Spinal cord (tissue), 9 donors: ENCODE measurements at regions not wholly inside any gene's neighbourhood (a gene's known extent, or its start where the extent isn't known, plus 50 kb on each side); places are given as distances from the start of the nearest gene placed in this dataset.
"Not testable (repeated sequence)": the region's sequence is repeated elsewhere in the genome, so short reads cannot be mapped to it uniquely, and the experiment has no call there.

ENCODE experiments used
- DNase-seq, 6 donors: peaks; one replicate each; pipeline versions ENCODE4 v3.0.0 to v3.0.0-alpha.2; 2013 to 2015; ENCODE audit warnings: low spot score in 6 of 6, low read depth in 4 of 6
- H3K27ac ChIP-seq: one replicate; pipeline ENCODE4 v1.5.1; 2013; ENCODE audit warnings: low read depth, low read length, control low read depth
- H3K27me3 ChIP-seq: one replicate; pipeline ENCODE4 v1.6.1; 2013; ENCODE audit warnings: low read length; ENCODE audit not compliant: control insufficient read depth, insufficient read depth
- H3K36me3 ChIP-seq: one replicate; pipeline ENCODE4 v1.6.1; 2013; ENCODE audit warnings: low read length; ENCODE audit not compliant: control insufficient read depth, insufficient read depth
- H3K4me1 ChIP-seq: one replicate; pipeline ENCODE4 v1.6.1; 2013; ENCODE audit warnings: low read length; ENCODE audit not compliant: control insufficient read depth, insufficient read depth
- H3K4me3 ChIP-seq: one replicate; pipeline ENCODE4 v1.5.1; 2013; ENCODE audit warnings: low read depth, low read length, control low read depth
- H3K9me3 ChIP-seq: one replicate; pipeline ENCODE4 v1.6.1; 2013; ENCODE audit warnings: low read length; ENCODE audit not compliant: control insufficient read depth, insufficient read depth
- WGBS: methylation state at CpG from one replicate; pipeline ENCODE4 v1.1.5; 2013; ENCODE audit warnings: missing lambda C conversion rate; ENCODE audit not compliant: insufficient coverage; 5-methylcytosine and 5-hydroxymethylcytosine counted together
- donor health status: healthy.

GRCh38 chrX:63285375-63285774, 65.8 kb downstream of the SPIN4 start:
- whole genome bisulfite sequencing: 100% methylated on average over 1 of the region's 1 CpG

GRCh38 chrX:63284659-63285058, 66.5 kb downstream of the SPIN4 start:
- no peak overlapping the region for H3K4me3 ChIP-seq
- WGBS: no CpG with 5 or more reads among the region's 2 CpGs
- peaks cover 3% of the 10 kb centered on the region for H3K4me1 ChIP-seq
- no peak overlapping the region for H3K27ac ChIP-seq
- H3K9me3 ChIP-seq: no peaks in the 10 kb centered on the region
- H3K36me3 ChIP-seq: no peaks in the 10 kb centered on the region
- H3K27me3 ChIP-seq: no peaks in the 10 kb centered on the region
- no peak for DNase-seq

More at GRCh38 chrX:63285375-63285774, 65.8 kb downstream of the SPIN4 start:
- no peaks in the 10 kb centered on the region for H3K27me3 ChIP-seq
- H3K27ac ChIP-seq: no peak overlapping the region
- H3K4me3 ChIP-seq: no peak overlapping the region
- peaks cover 3% of the 10 kb centered on the region for H3K4me1 ChIP-seq
- no peak for DNase-seq
- H3K36me3 ChIP-seq: no peaks in the 10 kb centered on the region
- no peaks in the 10 kb centered on the region for H3K9me3 ChIP-seq

DNA sequence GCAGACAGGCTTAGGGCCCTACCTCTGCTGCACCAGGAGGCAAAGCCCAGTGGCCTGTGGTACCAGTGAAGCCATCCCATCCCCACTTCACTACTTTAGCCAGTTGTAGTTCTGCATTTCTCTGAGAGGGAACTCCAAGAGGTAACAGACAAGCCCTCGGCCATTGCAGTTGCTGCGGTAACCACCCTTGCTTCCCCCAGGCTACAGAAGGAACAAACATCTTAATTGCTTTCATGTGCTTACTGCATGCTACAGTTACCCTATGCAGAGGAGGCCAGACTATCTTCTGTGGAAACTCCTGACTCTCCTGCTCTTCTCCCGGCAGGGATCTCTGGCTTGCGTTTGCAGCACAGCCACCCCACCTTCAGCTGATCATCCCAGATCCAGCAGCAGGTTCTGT, 67.8 kb downstream of the SPIN4 start:
- Histone ChIP-seq H3K4me1 (peaks cover 3% of the 10 kb centered on the region), H3K27me3 (no peaks in the 10 kb centered on the region), H3K27ac (no peak overlapping the region), H3K9me3 (no peaks in the 10 kb centered on the region), H3K4me3 (no peak overlapping the region), H3K36me3 (no peaks in the 10 kb centered on the region)
- DNase-seq: no peak
- 82% methylated on average over 4 of the region's 4 CpGs for WGBS

DNA sequence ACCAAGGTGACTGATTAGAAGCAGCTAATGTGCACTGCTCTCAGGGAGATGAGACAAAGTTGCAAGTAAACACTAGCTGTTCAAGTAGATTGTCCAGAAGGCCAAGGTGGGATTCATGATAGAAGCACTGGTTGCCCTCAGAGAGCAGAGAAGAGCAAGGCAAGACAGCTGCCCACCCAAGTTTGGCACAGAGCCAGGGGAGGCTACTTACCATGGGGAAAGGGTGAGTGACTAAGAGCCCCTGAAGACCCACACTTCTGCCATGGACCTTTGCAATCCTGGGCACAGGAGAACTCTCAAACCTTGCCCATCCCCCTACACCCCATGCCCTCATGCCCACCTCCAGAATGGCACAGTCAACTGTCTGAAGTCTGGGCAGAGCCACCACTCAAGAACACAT, 68.3 kb downstream of the SPIN4 start:
- no peak overlapping the region for H3K4me3 ChIP-seq
- no peak overlapping the region for H3K27ac ChIP-seq
- no peaks in the 10 kb centered on the region for H3K27me3 ChIP-seq
- no peak for DNase-seq
- no peaks in the 10 kb centered on the region for H3K36me3 ChIP-seq
- H3K4me1 ChIP-seq: peaks cover 3% of the 10 kb centered on the region
- H3K9me3 ChIP-seq: no peaks in the 10 kb centered on the region

GRCh38 chrX:63282077-63282476, 69.1 kb downstream of the SPIN4 start:
- H3K27me3 ChIP-seq: no peaks in the 10 kb centered on the region
- no peaks in the 10 kb centered on the region for H3K9me3 ChIP-seq
- H3K4me3 ChIP-seq: no peak overlapping the region
- peaks cover 3% of the 10 kb centered on the region for H3K4me1 ChIP-seq
- no peak overlapping the region for H3K27ac ChIP-seq
- no peaks in the 10 kb centered on the region for H3K36me3 ChIP-seq
- no peak for DNase-seq
- WGBS: no CpG with 5 or more reads among the region's 2 CpGs

- Histone ChIP-seq H3K4me1 (peaks cover 3% of the 10 kb centered on the region), H3K36me3 (no peaks in the 10 kb centered on the region), H3K4me3 (no peak overlapping the region), H3K9me3 (no peaks in the 10 kb centered on the region), H3K27me3 (no peaks in the 10 kb centered on the region), H3K27ac (no peak overlapping the region)
- peak in 2 of 6 donors; percentile 0 to 28 for DNase-seq
- 56% methylated on average over 3 of the region's 6 CpGs for WGBS
Measured at GRCh38 chrX:63281465-63281864, 69.7 kb downstream of the SPIN4 start.

DNA sequence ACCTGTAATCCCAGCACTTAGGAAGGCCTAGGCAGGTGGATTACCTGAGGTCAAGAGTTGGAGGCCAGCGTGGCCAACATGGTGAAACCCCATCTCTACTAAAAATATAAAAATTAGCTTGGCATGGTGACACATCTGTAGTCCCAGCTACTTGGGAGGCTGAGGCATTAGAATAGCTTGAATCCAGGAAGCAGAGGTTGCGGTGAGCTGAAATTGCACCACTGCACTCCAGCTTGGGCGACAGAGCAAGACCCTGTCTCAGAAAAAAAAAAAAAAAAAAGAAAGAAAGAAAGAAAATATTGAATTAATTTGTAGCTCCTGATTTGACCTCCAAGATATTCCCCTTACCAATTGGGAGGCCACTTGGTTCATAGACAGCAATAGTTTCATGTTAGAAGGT, 73.7 kb downstream of the SPIN4 start:
- not testable (repeated sequence) for H3K27me3 ChIP-seq, H3K9me3 ChIP-seq
- no CpG with 5 or more reads among the region's 3 CpGs for WGBS

GRCh38 chrX:63275127-63275526, 76.0 kb downstream of the SPIN4 start:
- Histone ChIP-seq H3K4me3 (no peak overlapping the region), H3K9me3 (no peaks in the 10 kb centered on the region), H3K27ac (no peak overlapping the region), H3K27me3 (no peaks in the 10 kb centered on the region), H3K36me3 (no peaks in the 10 kb centered on the region), H3K4me1 (no peaks in the 10 kb centered on the region)
- no peak for DNase-seq
- WGBS: 33% methylated on average over 2 of the region's 2 CpGs

More for the DNA sequence above, 73.7 kb downstream of the SPIN4 start:
- not testable (repeated sequence) for H3K4me3 ChIP-seq, H3K36me3 ChIP-seq, DNase-seq, H3K4me1 ChIP-seq, H3K27ac ChIP-seq

GRCh38 chrX:63270873-63271272, 80.3 kb downstream of the SPIN4 start:
- H3K27me3 ChIP-seq: no peaks in the 10 kb centered on the region
- DNase-seq: no peak
- no peak overlapping the region for H3K4me3 ChIP-seq
- no peaks in the 10 kb centered on the region for H3K36me3 ChIP-seq
- 87% methylated on average over 7 of the region's 8 CpGs for WGBS
- H3K9me3 ChIP-seq: no peaks in the 10 kb centered on the region
- H3K27ac ChIP-seq: no peak overlapping the region
- H3K4me1 ChIP-seq: no peaks in the 10 kb centered on the region

DNA sequence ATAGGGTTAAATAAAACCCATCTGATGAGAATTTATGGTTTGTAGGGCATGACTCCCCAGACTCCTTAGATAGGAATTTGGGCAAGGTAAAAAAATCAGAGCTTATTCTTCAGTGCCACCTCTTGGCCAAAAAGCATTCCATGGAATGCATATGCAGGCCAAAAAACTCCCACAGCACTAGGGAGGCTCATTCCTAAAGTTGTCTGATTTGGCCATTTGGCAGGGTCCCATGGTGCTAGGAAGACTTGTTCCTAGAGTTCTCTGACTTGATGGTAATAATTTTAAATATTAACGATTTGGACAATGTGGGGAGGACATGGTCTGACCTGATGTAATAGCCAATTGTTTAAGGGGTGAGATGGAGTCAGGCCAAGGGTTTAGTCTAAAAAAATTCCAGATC, 93.0 kb downstream of the SPIN4 start:
- no peaks in the 10 kb centered on the region for H3K36me3 ChIP-seq
- no peaks in the 10 kb centered on the region for H3K4me1 ChIP-seq
- no peaks in the 10 kb centered on the region for H3K9me3 ChIP-seq
- no peaks in the 10 kb centered on the region for H3K27me3 ChIP-seq
- no peak for DNase-seq
- 60% methylated on average over 1 of the region's 1 CpG for WGBS
- H3K27ac ChIP-seq: no peak overlapping the region
- H3K4me3 ChIP-seq: no peak overlapping the region
